MG63 (cell line): ENCODE measurements at regions not wholly inside any gene's neighbourhood (a gene's known extent, or its start where the extent isn't known, plus 50 kb on each side); places are given as distances from the start of the nearest gene placed in this dataset.
"Not testable (repeated sequence)": the region's sequence is repeated elsewhere in the genome, so short reads cannot be mapped to it uniquely, and the experiment has no call there.

Experiments
- DNase-seq: peaks from one replicate; pipeline ENCODE4 v3.0.0-alpha.2; 2020
- H3K27me3 ChIP-seq: fragments of 250-450 bp; sonication (Bioruptor Pico); 2 replicates; pipeline ENCODE4 v1.5.1; 2020; ENCODE audit warnings: mild to moderate bottlenecking, moderate library complexity
- H3K36me3 ChIP-seq: fragments of 250-450 bp; sonication (Bioruptor Pico); 2 replicates; pipeline ENCODE4 v1.5.1; 2020; ENCODE audit warnings: mild to moderate bottlenecking, moderate library complexity
- H3K4me3 ChIP-seq: fragments of 250-450 bp; sonication (Bioruptor Pico); 2 replicates; pipeline ENCODE4 v1.5.1; 2020; ENCODE audit warnings: mild to moderate bottlenecking, moderate library complexity
- H3K9me3 ChIP-seq: fragments of 250-450 bp; sonication (Bioruptor Pico); 2 replicates; pipeline ENCODE4 v1.5.1; 2020; ENCODE audit warnings: mild to moderate bottlenecking, moderate library complexity

DNA sequence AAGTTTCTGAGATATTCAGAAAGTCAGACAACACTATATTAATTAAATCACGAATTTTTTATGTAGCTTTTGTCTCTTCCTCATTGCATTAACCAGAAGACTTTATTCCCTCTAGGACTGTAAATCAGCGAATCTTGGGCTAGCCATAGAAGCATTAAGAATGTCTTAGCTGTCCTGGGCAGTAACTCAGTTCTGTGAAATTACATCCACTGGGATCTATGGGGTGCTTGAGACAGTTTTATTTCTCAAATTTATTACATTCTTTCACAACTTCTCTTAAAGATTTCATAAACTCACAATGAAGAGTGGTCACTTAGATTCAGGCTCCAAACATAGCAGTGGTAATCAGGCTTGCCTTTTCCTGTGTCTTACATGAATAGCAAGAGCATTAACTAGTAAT lies 1153.4 kb downstream of the CDH8 start:
- no peak for DNase-seq
- no peaks in the 10 kb centered on the region for H3K27me3 ChIP-seq
- no peaks in the 10 kb centered on the region for H3K9me3 ChIP-seq
- H3K36me3 ChIP-seq = no peaks in the 10 kb centered on the region
- H3K4me3 ChIP-seq = no peak overlapping the region

- DNase-seq = no peak
- H3K27me3 ChIP-seq = no peaks in the 10 kb centered on the region
- H3K36me3 ChIP-seq = no peaks in the 10 kb centered on the region
Measured at GRCh38 chr16:60852635-60853034, 1183.6 kb downstream of the CDH8 start.

GRCh38 chr16:60821661-60822060 lies 1214.6 kb downstream of the CDH8 start:
- Histone ChIP-seq H3K27me3 (no peaks in the 10 kb centered on the region), H3K9me3 (no peaks in the 10 kb centered on the region), H3K4me3 (no peak overlapping the region), H3K36me3 (no peaks in the 10 kb centered on the region)
- no peak for DNase-seq

More at GRCh38 chr16:60852635-60853034, 1183.6 kb downstream of the CDH8 start:
- H3K9me3 ChIP-seq = no peaks in the 10 kb centered on the region
- H3K4me3 ChIP-seq = no peak overlapping the region

DNA sequence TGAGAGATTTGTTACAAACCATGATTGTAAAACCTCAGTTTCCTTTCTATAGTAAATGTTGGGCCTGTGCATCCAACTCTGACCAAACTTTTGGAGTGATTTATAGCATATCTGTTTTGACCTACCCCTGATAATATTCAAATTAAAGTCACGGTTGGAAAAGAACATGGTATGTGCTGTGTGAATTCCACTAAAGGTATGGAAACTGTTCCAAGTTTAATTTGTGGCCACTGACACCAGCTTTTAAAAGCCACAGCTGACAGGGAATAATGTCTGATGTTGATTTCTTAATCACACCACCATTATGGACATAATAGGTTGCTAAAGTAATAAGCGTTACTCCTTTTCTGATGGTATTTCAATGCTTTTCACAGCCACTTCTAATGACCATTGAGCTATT lies 1215.9 kb downstream of the CDH8 start:
- Histone ChIP-seq H3K36me3 (no peaks in the 10 kb centered on the region), H3K9me3 (no peaks in the 10 kb centered on the region), H3K27me3 (no peaks in the 10 kb centered on the region), H3K4me3 (no peak overlapping the region)
- no peak for DNase-seq

DNA sequence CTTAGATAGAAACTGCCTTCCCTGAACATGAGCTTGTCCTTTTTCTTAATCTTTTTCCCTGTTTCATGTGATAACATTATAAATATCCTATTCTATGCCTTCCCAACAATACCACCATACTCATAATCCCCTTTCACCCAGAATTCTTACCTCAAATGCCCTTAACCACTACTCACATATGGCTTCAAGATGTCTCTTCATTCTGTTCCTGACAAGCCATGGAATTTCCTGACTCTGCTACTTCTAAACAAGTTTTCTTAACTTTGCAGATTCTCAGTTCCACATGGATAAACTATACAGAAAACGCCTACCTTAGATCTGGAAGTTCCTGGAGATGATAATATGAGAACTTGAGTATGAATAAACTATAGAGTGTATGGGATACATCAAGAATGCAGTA lies 1217.8 kb downstream of the CDH8 start:
- no peaks in the 10 kb centered on the region for H3K36me3 ChIP-seq
- no peaks in the 10 kb centered on the region for H3K9me3 ChIP-seq
- H3K27me3 ChIP-seq = no peaks in the 10 kb centered on the region
- no peak for DNase-seq
- H3K4me3 ChIP-seq = no peak overlapping the region

- Histone ChIP-seq H3K9me3 (no peaks in the 10 kb centered on the region), H3K27me3 (no peaks in the 10 kb centered on the region), H3K4me3 (no peak overlapping the region), H3K36me3 (no peaks in the 10 kb centered on the region)
- no peak for DNase-seq
Measured at GRCh38 chr16:60816461-60816860, 1219.8 kb downstream of the CDH8 start.

- Histone ChIP-seq H3K27me3 (no peaks in the 10 kb centered on the region), H3K4me3 (no peak overlapping the region), H3K36me3 (no peaks in the 10 kb centered on the region), H3K9me3 (no peaks in the 10 kb centered on the region)
- DNase-seq = no peak
Measured at GRCh38 chr16:60815865-60816264, 1220.4 kb downstream of the CDH8 start.

- H3K4me3 ChIP-seq = no peak overlapping the region
- no peaks in the 10 kb centered on the region for H3K36me3 ChIP-seq
- H3K27me3 ChIP-seq = no peaks in the 10 kb centered on the region
- H3K9me3 ChIP-seq = no peaks in the 10 kb centered on the region
- no peak for DNase-seq
Measured at GRCh38 chr16:60815033-60815432, 1221.2 kb downstream of the CDH8 start.

- no peak overlapping the region for H3K4me3 ChIP-seq
- DNase-seq = no peak
Measured at GRCh38 chr16:60811657-60812056, 1224.6 kb downstream of the CDH8 start.

DNA sequence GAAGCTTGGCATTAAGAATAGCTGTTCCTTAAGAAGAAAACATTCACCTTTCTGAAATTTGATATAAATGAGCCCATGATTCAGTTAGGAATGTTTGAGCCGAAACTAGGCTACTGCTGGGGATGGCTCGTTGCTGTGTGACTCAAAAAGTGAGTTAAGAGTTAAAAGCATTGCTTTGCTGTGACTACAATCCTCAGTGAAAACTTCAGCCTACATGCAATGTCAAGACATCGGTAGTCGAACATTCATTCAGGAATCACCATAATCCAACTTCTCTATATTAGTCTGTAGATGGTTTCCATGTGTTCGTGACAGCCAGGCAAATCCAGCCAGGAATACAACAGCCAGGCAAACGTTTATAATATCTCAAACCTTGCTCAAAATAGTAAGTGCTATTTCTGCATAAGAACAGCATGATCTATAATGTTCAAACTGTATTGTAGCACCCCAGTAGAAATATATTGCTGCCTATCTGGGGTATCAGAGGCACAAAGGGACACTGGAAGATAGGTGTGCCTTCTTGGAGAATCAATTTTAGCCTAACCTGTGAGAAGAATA lies 1225.1 kb downstream of the CDH8 start:
- no peaks in the 10 kb centered on the region for H3K36me3 ChIP-seq
- DNase-seq = no peak
- H3K27me3 ChIP-seq = no peaks in the 10 kb centered on the region
- no peak overlapping the region for H3K4me3 ChIP-seq
- no peaks in the 10 kb centered on the region for H3K9me3 ChIP-seq

More at GRCh38 chr16:60811657-60812056, 1224.6 kb downstream of the CDH8 start:
- Histone ChIP-seq H3K36me3 (no peaks in the 10 kb centered on the region), H3K27me3 (no peaks in the 10 kb centered on the region), H3K9me3 (no peaks in the 10 kb centered on the region)

DNA sequence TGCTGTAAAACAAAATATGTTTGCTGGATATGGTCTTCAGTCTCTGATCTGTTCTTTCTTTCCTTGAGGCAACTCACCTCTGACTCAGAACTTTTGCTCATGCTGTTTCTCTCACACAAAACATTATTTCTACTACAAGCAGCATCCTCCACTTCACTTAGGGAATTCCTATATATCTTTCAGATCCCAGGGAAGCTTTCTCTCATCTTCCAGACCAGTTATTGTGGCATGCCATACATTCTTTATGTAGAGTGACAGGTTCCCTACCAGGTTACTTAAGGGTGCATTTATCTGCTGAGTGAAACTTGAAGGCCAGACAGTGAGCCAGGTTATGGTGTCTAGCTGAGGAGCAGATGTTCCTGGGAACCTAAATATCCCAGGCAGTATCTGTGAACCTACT lies 1226.0 kb downstream of the CDH8 start:
- DNase-seq = no peak
- H3K9me3 ChIP-seq = no peaks in the 10 kb centered on the region
- no peaks in the 10 kb centered on the region for H3K27me3 ChIP-seq
- no peaks in the 10 kb centered on the region for H3K36me3 ChIP-seq
- no peak overlapping the region for H3K4me3 ChIP-seq

- Histone ChIP-seq H3K9me3 (no peaks in the 10 kb centered on the region), H3K27me3 (no peaks in the 10 kb centered on the region), H3K36me3 (no peaks in the 10 kb centered on the region), H3K4me3 (no peak overlapping the region)
- no peak for DNase-seq
Measured at GRCh38 chr16:60792437-60792836, 1243.8 kb downstream of the CDH8 start.

GRCh38 chr16:60788631-60789030 lies 1247.6 kb downstream of the CDH8 start:
- Histone ChIP-seq H3K9me3 (no peaks in the 10 kb centered on the region), H3K27me3 (no peaks in the 10 kb centered on the region), H3K36me3 (no peaks in the 10 kb centered on the region), H3K4me3 (no peak overlapping the region)
- DNase-seq = no peak

GRCh38 chr16:60776281-60776680 lies 1260.0 kb downstream of the CDH8 start:
- Histone ChIP-seq H3K36me3 (no peaks in the 10 kb centered on the region), H3K27me3 (no peaks in the 10 kb centered on the region), H3K4me3 (no peak overlapping the region), H3K9me3 (no peaks in the 10 kb centered on the region)
- DNase-seq = no peak

GRCh38 chr16:60771138-60771537 lies 1265.1 kb downstream of the CDH8 start:
- H3K36me3 ChIP-seq = no peaks in the 10 kb centered on the region

GRCh38 chr16:60770384-60770783 lies 1265.9 kb downstream of the CDH8 start:
- H3K36me3 ChIP-seq, H3K27me3 ChIP-seq, H3K9me3 ChIP-seq, DNase-seq, H3K4me3 ChIP-seq: not testable (repeated sequence)

More at GRCh38 chr16:60771138-60771537, 1265.1 kb downstream of the CDH8 start:
- H3K4me3 ChIP-seq = no peak overlapping the region
- no peaks in the 10 kb centered on the region for H3K9me3 ChIP-seq
- DNase-seq = no peak
- no peaks in the 10 kb centered on the region for H3K27me3 ChIP-seq

DNA sequence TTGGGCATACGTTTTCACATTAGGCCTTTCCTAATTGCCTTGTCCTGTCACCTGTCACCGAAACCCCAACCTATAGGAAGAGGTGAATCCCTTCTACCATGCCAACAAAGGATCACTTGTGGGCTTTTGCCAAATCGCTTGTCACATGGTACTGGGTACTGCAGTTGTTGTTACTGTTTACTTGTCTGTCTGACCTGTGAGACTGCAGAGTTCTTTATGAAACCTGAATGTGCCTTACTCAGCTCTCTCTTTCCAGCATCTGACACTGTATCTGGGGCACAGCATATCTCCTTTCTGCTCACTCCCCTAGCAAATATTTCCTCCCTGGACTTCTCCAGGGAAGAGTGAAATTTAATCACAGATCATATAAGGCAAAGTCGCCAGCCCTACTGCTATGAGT lies 1272.4 kb downstream of the CDH8 start:
- DNase-seq = no peak
- H3K9me3 ChIP-seq = no peaks in the 10 kb centered on the region

GRCh38 chr16:60755907-60756306 lies 1280.3 kb downstream of the CDH8 start:
- Histone ChIP-seq H3K9me3 (no peaks in the 10 kb centered on the region), H3K27me3 (no peaks in the 10 kb centered on the region), H3K36me3 (no peaks in the 10 kb centered on the region), H3K4me3 (no peak overlapping the region)
- DNase-seq = no peak

More for the DNA sequence above, 1272.4 kb downstream of the CDH8 start:
- H3K36me3 ChIP-seq = no peaks in the 10 kb centered on the region
- H3K27me3 ChIP-seq = no peaks in the 10 kb centered on the region
- no peak overlapping the region for H3K4me3 ChIP-seq

DNA sequence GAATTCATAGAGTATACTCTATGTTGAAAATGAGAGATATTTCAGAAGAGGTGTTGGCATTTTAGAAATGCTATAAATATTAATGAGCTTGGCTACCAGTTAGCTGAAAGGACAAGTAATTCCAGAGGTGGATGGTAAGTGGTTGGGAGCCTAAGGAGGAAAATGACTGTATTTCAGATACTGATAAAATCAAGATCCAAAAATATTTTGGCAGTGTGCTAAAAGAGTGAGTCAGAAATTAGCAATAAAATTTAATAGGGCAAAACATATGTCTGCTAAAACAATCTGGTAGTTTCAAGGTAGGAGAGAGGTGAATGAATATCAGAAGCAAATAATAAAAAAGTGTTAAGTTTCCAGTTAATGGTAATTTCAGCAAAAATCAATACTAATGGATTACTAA lies 1287.9 kb downstream of the CDH8 start:
- Histone ChIP-seq H3K4me3 (no peak overlapping the region), H3K36me3 (no peaks in the 10 kb centered on the region), H3K9me3 (no peaks in the 10 kb centered on the region), H3K27me3 (no peaks in the 10 kb centered on the region)
- DNase-seq = no peak
